Keratinocyte (primary cell): ENCODE measurements at regions not wholly inside any gene's neighbourhood (a gene's known extent, or its start where the extent isn't known, plus 50 kb on each side); places are given as distances from the start of the nearest gene placed in this dataset.

ENCODE experiments used
- DNase-seq: peaks from one replicate; pipeline ENCODE4 v3.0.0-alpha.2; 2011; ENCODE audit warnings: low read depth, missing footprints, low spot score
- FAIRE-seq: peaks from 2 replicates; lab custom pipeline; 2011; peaks lifted over from hg19 to GRCh38; lab: Jason Lieb, UNC
- H2AFZ ChIP-seq: 2 replicates; pipeline ENCODE4 v1.6.0; 2012; ENCODE audit warnings: low read length, control low read depth, inconsistent platforms; ENCODE audit not compliant: control insufficient read depth
- H3K27ac ChIP-seq: 2 replicates; pipeline ENCODE4 v1.5.1; 2011; ENCODE audit warnings: low read length; ENCODE audit not compliant: control insufficient read depth, insufficient read depth
- H3K27me3 ChIP-seq: 3 replicates; pipeline ENCODE4 v1.6.0; 2011; ENCODE audit warnings: low read length; ENCODE audit not compliant: control insufficient read depth, insufficient read depth; ENCODE audit errors: extremely low read depth
- H3K36me3 ChIP-seq, 2 experiments: 2 replicates in 1 of 2; 3 replicates in 1 of 2; pipeline ENCODE4 v1.5.1; 2011; ENCODE audit warnings: low read length in 2 of 2, mild to moderate bottlenecking in 1 of 2; ENCODE audit not compliant: control insufficient read depth in 2 of 2, insufficient read depth in 2 of 2; ENCODE audit errors: extremely low read depth in 1 of 2
- H3K4me1 ChIP-seq: 3 replicates; pipeline ENCODE4 v1.5.1; 2011; ENCODE audit warnings: low read length; ENCODE audit not compliant: control insufficient read depth, insufficient read depth; ENCODE audit errors: extremely low read depth
- H3K4me2 ChIP-seq: 3 replicates; pipeline ENCODE4 v1.6.0; 2011; ENCODE audit warnings: low read depth, low read length; ENCODE audit not compliant: control insufficient read depth, insufficient read depth; ENCODE audit errors: extremely low read depth
- H3K4me3 ChIP-seq, 3 experiments: fragments of 200-600 bp in 1 of 3; sonication (generic) in 1 of 3; 2 replicates in 2 of 3; 3 replicates in 1 of 3; pipeline ENCODE4 v1.5.1; 2011 to 2016; ENCODE audit warnings: low read length in 3 of 3, mild to moderate bottlenecking in 3 of 3, control low read depth in 2 of 3, inconsistent platforms in 1 of 3, low read depth in 1 of 3, mixed read lengths in 1 of 3, mixed run types in 1 of 3, moderate library complexity in 1 of 3; ENCODE audit not compliant: control insufficient read depth in 2 of 3, insufficient read depth in 2 of 3; ENCODE audit errors: extremely low read depth in 1 of 3
- H3K79me2 ChIP-seq: 2 replicates; pipeline ENCODE4 v1.6.0; 2012; ENCODE audit warnings: low read length; ENCODE audit not compliant: control insufficient read depth, insufficient read depth
- H3K9ac ChIP-seq: 3 replicates; pipeline ENCODE4 v1.6.0; 2011; ENCODE audit warnings: low read length; ENCODE audit not compliant: control insufficient read depth, insufficient read depth; ENCODE audit errors: extremely low read depth
- H3K9me1 ChIP-seq: 3 replicates; pipeline ENCODE4 v1.6.0; 2011; ENCODE audit warnings: low read length; ENCODE audit not compliant: control insufficient read depth, insufficient read depth; ENCODE audit errors: extremely low read depth
- H3K9me3 ChIP-seq: 2 replicates; pipeline ENCODE4 v1.5.1; 2012; ENCODE audit warnings: low read depth, low read length; ENCODE audit not compliant: control insufficient read depth
- H4K20me1 ChIP-seq: 3 replicates; pipeline ENCODE4 v1.6.0; 2011; ENCODE audit warnings: low read length; ENCODE audit not compliant: control insufficient read depth, insufficient read depth; ENCODE audit errors: extremely low read depth
- EZH2 ChIP-seq: IDR thresholded peaks from one replicate; pipeline ENCODE4 v1.6.1; 2012; ENCODE audit warnings: inconsistent platforms, mild to moderate bottlenecking, low read length, moderate library complexity
- dilution Hi-C: fragments of 300-500 bp; cut with MboI; formaldehyde crosslinking; loops from one replicate; pipeline ENCODE4 v1.7.0; 2020; ENCODE audit warnings: low sequenced_read_pairs; ENCODE audit not compliant: extremely low pct_ligation_motif_present
- TF ChIP-seq, protein P1 (sequence below), 3 experiments: IDR thresholded peaks in 1 of 3; conservative IDR thresholded peaks in 1 of 3; optimal IDR thresholded peaks in 1 of 3; 2 replicates in 2 of 3; 3 replicates in 1 of 3; pipeline versions ENCODE3 to v1.5.1; 2011; ENCODE audit warnings: low read length in 3 of 3, mild to moderate bottlenecking in 3 of 3, moderate library complexity in 2 of 3, control low read depth in 1 of 3, inconsistent platforms in 1 of 3; ENCODE audit not compliant: insufficient read depth in 2 of 3; ENCODE audit errors: extremely low read depth in 1 of 3

DNA sequence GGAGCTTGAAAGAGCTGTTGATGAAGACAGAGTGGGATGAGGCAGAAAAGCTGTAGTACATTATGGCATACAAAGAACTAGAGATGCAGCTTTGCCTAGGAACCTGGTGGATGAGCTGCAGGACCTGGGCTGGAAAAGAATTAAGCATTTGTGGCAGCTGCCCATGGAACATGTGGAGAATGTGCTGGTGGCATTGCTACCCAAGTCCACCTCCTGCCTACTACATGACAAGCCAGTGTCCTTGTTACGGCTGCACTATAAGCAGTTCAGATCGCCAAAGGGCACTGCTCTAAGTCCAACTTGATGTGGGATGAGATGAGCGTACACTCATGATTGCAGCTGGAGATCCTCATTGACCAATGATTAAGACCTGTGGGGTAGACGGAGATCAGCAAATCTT is 81.1 kb upstream of the ADPGK start:
- no peaks in the 10 kb centered on the region for H3K4me1 ChIP-seq
- H4K20me1 ChIP-seq: no peaks in the 10 kb centered on the region
- no peaks in the 10 kb centered on the region for H3K9me3 ChIP-seq
- no peak for TF ChIP-seq EZH2
- TF ChIP-seq, protein P1, sequence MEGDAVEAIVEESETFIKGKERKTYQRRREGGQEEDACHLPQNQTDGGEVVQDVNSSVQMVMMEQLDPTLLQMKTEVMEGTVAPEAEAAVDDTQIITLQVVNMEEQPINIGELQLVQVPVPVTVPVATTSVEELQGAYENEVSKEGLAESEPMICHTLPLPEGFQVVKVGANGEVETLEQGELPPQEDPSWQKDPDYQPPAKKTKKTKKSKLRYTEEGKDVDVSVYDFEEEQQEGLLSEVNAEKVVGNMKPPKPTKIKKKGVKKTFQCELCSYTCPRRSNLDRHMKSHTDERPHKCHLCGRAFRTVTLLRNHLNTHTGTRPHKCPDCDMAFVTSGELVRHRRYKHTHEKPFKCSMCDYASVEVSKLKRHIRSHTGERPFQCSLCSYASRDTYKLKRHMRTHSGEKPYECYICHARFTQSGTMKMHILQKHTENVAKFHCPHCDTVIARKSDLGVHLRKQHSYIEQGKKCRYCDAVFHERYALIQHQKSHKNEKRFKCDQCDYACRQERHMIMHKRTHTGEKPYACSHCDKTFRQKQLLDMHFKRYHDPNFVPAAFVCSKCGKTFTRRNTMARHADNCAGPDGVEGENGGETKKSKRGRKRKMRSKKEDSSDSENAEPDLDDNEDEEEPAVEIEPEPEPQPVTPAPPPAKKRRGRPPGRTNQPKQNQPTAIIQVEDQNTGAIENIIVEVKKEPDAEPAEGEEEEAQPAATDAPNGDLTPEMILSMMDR (optimal IDR thresholded peaks at IDR 0.05 in 1 of 3, IDR thresholded peaks at IDR 0.05 in 1 of 3, conservative IDR thresholded peaks at IDR 0.05 in 1 of 3; ENCODE audit: extremely low read depth in 1 of 3, insufficient read depth in 2 of 3, low read length in 3 of 3): no peak
- no peak overlapping the region for H3K9ac ChIP-seq
- dilution Hi-C loops: no loop called here
- DNase-seq (no peak), FAIRE-seq (no peak)
- no peaks in the 10 kb centered on the region for H3K9me1 ChIP-seq
- no peaks in the 10 kb centered on the region for H3K36me3 ChIP-seq
- no peak overlapping the region for H3K4me2 ChIP-seq
- no peak overlapping the region for H2AFZ ChIP-seq
- no peak overlapping the region for H3K4me3 ChIP-seq
- H3K27ac ChIP-seq: no peak overlapping the region
- H3K27me3 ChIP-seq: peaks cover 8% of the 10 kb centered on the region
- H3K79me2 ChIP-seq: no peaks in the 10 kb centered on the region

DNA sequence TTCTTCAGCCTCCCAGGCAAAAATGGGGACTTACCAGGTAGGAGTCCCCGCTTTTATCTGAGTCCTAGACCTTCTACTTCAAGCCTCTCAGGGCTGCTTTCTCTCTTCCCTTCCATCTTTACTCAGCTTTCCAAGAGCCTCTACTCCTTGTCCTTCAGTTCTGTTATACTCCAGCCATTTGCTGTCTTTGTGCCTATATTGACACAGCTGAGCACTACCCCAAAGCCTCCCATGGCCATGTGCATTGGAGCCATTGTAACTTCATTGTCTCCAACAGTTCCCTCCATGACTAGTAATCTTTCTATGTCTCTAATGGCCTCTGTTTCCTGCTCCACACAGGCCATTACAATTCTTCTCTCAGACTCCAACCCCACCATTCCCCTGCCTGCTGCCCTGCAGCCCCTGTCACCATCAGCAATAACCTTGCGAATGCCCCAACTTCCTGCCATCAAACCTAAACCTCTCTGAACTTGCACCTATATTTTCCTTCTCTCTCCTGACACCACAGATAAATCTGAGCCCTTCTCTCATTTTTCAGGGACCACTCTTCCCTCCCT is 77.9 kb upstream of the ADPGK start:
- Histone ChIP-seq H3K9ac (no peak overlapping the region), H3K4me3 (no peak overlapping the region), H3K36me3 (no peaks in the 10 kb centered on the region), H4K20me1 (no peaks in the 10 kb centered on the region), H2AFZ (no peak overlapping the region), H3K27ac (no peak overlapping the region), H3K27me3 (peaks cover 8% of the 10 kb centered on the region), H3K79me2 (no peaks in the 10 kb centered on the region), H3K9me3 (no peaks in the 10 kb centered on the region), H3K9me1 (no peaks in the 10 kb centered on the region), H3K4me1 (no peaks in the 10 kb centered on the region), H3K4me2 (no peak overlapping the region)
- DNase-seq (no peak), FAIRE-seq (no peak)
- dilution Hi-C loops: no loop called here
- TF ChIP-seq, protein P1 (optimal IDR thresholded peaks at IDR 0.05 in 1 of 3, IDR thresholded peaks at IDR 0.05 in 1 of 3, conservative IDR thresholded peaks at IDR 0.05 in 1 of 3; ENCODE audit: extremely low read depth in 1 of 3, insufficient read depth in 2 of 3, low read length in 3 of 3): no peak
- no peak for TF ChIP-seq EZH2
